ENCODE measurements at regions not wholly inside any gene's neighbourhood (a gene's known extent, or its start where the extent isn't known, plus 50 kb on each side); places are given as distances from the start of the nearest gene placed in this dataset.
"Not testable (repeated sequence)": the region's sequence is repeated elsewhere in the genome, so short reads cannot be mapped to it uniquely, and the experiment has no call there.

GRCh38 chr3:161694682-161695564 lies 198.3 kb downstream of the OTOL1 start:
- no peak for ATAC-seq

- ATAC-seq: no peak
Measured at GRCh38 chr3:161695811-161696210, 199.2 kb downstream of the OTOL1 start.

GRCh38 chr3:161700998-161701397 lies 204.4 kb downstream of the OTOL1 start:
- no peak for ATAC-seq

GRCh38 chr3:161707253-161707652 lies 210.6 kb downstream of the OTOL1 start:
- ATAC-seq: not testable (repeated sequence)

- no peak for ATAC-seq
Measured at GRCh38 chr3:161713731-161714130, 217.1 kb downstream of the OTOL1 start.

- no peak for ATAC-seq
Measured at GRCh38 chr3:161731968-161732367, 235.4 kb downstream of the OTOL1 start.

GRCh38 chr3:161737171-161737570 lies 240.6 kb downstream of the OTOL1 start:
- ATAC-seq: no peak

- ATAC-seq: no peak
Measured at GRCh38 chr3:161740421-161740820, 243.8 kb downstream of the OTOL1 start.

- ATAC-seq: no peak
Measured at GRCh38 chr3:161744366-161744765, 247.8 kb downstream of the OTOL1 start.

GRCh38 chr3:161745741-161746140 lies 249.1 kb downstream of the OTOL1 start:
- ATAC-seq: no peak

- no peak for ATAC-seq
Measured at GRCh38 chr3:161748049-161748448, 251.4 kb downstream of the OTOL1 start.

- ATAC-seq: no peak
Measured at GRCh38 chr3:161754420-161755053, 257.9 kb downstream of the OTOL1 start.

- ATAC-seq: no peak
Measured at GRCh38 chr3:161759444-161759843, 262.8 kb downstream of the OTOL1 start.

- no peak for ATAC-seq
Measured at GRCh38 chr3:161766331-161766730, 269.7 kb downstream of the OTOL1 start.

GRCh38 chr3:161770484-161771386 lies 274.1 kb downstream of the OTOL1 start:
- no peak for ATAC-seq

GRCh38 chr3:161781381-161781780 lies 284.8 kb downstream of the OTOL1 start:
- no peak for ATAC-seq

GRCh38 chr3:161793194-161793930 lies 296.8 kb downstream of the OTOL1 start:
- no peak for ATAC-seq

GRCh38 chr3:161794551-161794950 lies 297.9 kb downstream of the OTOL1 start:
- no peak for ATAC-seq

GRCh38 chr3:161796312-161796711 lies 299.7 kb downstream of the OTOL1 start:
- no peak for ATAC-seq

GRCh38 chr3:161796780-161797179 lies 300.2 kb downstream of the OTOL1 start:
- no peak for ATAC-seq

GRCh38 chr3:161798016-161798415 lies 301.4 kb downstream of the OTOL1 start:
- no peak for ATAC-seq

- ATAC-seq: no peak
Measured at GRCh38 chr3:161800985-161801559, 304.5 kb downstream of the OTOL1 start.

Data from activated CD4-positive, CD25-positive, alpha-beta regulatory T cell treated with anti-CD3 and anti-CD28 coated beads, Interleukin-2, amount 50 U/mL, for 24 hours (primary cell).